ENCODE measurements at regions not wholly inside any gene's neighbourhood (a gene's known extent, or its start where the extent isn't known, plus 50 kb on each side); places are given as distances from the start of the nearest gene placed in this dataset.

DNA sequence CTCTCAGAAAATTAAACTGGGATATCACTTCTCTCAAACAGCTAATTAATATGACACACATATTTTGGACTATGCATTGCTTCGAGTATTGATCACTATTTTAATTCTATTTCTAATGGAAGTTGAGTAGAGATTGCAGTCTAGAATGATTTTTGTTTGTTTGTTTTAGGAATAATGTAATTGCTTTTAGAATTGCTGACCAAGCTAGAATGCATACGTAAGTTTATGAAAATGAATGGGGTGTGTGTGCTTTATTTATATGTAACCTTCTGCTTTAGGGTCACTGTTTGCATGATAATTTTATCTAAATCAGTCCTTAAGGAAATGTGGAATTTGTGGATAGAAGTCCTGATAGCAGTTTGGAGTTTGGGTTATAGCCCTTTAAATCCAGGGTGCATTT lies 371.4 kb downstream of the NR2F2 start:
- no peak for TF ChIP-seq EZH2 (optimal IDR thresholded peaks at IDR 0.05; ENCODE audit: low read depth, low read length)
- TF ChIP-seq, protein P1, sequence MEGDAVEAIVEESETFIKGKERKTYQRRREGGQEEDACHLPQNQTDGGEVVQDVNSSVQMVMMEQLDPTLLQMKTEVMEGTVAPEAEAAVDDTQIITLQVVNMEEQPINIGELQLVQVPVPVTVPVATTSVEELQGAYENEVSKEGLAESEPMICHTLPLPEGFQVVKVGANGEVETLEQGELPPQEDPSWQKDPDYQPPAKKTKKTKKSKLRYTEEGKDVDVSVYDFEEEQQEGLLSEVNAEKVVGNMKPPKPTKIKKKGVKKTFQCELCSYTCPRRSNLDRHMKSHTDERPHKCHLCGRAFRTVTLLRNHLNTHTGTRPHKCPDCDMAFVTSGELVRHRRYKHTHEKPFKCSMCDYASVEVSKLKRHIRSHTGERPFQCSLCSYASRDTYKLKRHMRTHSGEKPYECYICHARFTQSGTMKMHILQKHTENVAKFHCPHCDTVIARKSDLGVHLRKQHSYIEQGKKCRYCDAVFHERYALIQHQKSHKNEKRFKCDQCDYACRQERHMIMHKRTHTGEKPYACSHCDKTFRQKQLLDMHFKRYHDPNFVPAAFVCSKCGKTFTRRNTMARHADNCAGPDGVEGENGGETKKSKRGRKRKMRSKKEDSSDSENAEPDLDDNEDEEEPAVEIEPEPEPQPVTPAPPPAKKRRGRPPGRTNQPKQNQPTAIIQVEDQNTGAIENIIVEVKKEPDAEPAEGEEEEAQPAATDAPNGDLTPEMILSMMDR (IDR thresholded peaks at IDR 0.05; ENCODE audit: low read length): no peak

All from MM.1S (cell line).